Upper lobe of right lung (tissue), 1 donor: ENCODE measurements at regions not wholly inside any gene's neighbourhood (a gene's known extent, or its start where the extent isn't known, plus 50 kb on each side); places are given as distances from the start of the nearest gene placed in this dataset.

Experiments used
- ATAC-seq: fragments of 200-7000 bp; cut with Tn5 transposase; one replicate; pipeline ENCODE4 v1.9.1; 2020; ENCODE audit warnings: mild to moderate bottlenecking, moderate library complexity
- DNase-seq: peaks from one replicate; pipeline ENCODE4 v3.0.0-alpha.2; 2020
- H3K27ac ChIP-seq: fragments of 200-600 bp; one replicate; pipeline ENCODE4 v1.8.0; 2022
- H3K27me3 ChIP-seq: fragments of 200-600 bp; one replicate; pipeline ENCODE4 v1.8.0; 2022; ENCODE audit warnings: mild to moderate bottlenecking
- H3K36me3 ChIP-seq: fragments of 200-600 bp; one replicate; pipeline ENCODE4 v1.8.0; 2022
- H3K4me1 ChIP-seq: fragments of 200-600 bp; one replicate; pipeline ENCODE4 v1.8.0; 2022
- H3K4me3 ChIP-seq: fragments of 200-600 bp; one replicate; pipeline ENCODE4 v1.8.0; 2022; ENCODE audit warnings: mild to moderate bottlenecking
- H3K9me3 ChIP-seq: fragments of 200-600 bp; one replicate; pipeline ENCODE4 v1.8.0; 2022
- intact Hi-C: fragments of 100-400 bp; cut with DNase I; formaldehyde crosslinking; loops from one replicate; pipeline ENCODE4 v1.11.0; 2022
- TF ChIP-seq, protein P1 (sequence below): fragments of 200-600 bp; IDR thresholded peaks from one replicate; pipeline ENCODE4 v1.8.0; 2022; ENCODE audit warnings: antibody characterized with exemption
- donor health status: DM: no; HTN: yes; CAD: no; lungs with severe emphysema.

DNA sequence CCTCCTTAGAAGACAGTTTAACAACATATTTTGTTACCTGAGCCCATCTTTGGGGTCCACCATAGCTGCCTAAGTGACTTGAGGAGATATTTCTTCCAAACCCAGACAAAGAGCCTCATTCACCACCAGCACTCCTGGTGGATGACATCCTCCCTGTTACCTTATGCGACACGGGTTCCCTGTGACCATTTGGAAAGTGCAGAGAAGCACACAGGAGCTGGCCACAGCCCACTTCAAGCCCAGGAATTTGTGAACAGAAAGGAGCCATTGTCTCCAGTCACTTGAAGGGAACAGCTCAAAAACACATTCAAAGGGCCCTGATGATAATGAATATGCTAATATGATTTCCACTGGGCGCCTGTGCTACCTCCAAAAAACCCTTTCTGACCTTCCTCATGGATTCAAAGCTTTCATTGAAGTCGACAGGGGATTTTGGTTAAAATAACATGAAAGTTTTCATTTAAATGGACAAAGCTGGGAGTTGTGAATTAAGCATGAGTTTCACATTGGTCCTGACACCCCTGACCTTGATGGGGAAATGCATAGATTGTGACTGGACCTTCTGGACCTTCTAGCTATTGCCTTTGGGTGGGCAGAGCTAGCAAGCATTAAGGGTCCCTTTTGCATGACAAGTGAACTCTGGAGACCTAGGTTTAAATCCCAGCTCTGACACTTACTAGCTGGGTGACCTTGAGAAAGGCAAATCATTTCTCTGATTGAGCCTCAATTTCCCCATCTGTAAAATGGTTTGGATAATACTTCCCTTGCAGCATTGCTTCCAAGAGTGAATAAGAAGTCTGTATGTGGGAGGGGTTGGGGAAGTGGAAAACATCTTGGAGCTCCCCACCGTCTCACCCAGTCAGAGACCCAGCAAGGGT, 83.3 kb upstream of the SIRPA start:
- H3K4me1 ChIP-seq = peaks cover 43% of the 10 kb centered on the region
- DNase-seq (no peak), ATAC-seq (no peak)
- H3K9me3 ChIP-seq = no peaks in the 10 kb centered on the region
- peak overlapping the region; percentile 44 for H3K27ac ChIP-seq
- H3K27me3 ChIP-seq = no peaks in the 10 kb centered on the region
- H3K36me3 ChIP-seq = no peaks in the 10 kb centered on the region
- intact Hi-C loops = no loop called here
- H3K4me3 ChIP-seq = no peak overlapping the region
- TF ChIP-seq, protein P1, sequence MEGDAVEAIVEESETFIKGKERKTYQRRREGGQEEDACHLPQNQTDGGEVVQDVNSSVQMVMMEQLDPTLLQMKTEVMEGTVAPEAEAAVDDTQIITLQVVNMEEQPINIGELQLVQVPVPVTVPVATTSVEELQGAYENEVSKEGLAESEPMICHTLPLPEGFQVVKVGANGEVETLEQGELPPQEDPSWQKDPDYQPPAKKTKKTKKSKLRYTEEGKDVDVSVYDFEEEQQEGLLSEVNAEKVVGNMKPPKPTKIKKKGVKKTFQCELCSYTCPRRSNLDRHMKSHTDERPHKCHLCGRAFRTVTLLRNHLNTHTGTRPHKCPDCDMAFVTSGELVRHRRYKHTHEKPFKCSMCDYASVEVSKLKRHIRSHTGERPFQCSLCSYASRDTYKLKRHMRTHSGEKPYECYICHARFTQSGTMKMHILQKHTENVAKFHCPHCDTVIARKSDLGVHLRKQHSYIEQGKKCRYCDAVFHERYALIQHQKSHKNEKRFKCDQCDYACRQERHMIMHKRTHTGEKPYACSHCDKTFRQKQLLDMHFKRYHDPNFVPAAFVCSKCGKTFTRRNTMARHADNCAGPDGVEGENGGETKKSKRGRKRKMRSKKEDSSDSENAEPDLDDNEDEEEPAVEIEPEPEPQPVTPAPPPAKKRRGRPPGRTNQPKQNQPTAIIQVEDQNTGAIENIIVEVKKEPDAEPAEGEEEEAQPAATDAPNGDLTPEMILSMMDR = no peak

DNA sequence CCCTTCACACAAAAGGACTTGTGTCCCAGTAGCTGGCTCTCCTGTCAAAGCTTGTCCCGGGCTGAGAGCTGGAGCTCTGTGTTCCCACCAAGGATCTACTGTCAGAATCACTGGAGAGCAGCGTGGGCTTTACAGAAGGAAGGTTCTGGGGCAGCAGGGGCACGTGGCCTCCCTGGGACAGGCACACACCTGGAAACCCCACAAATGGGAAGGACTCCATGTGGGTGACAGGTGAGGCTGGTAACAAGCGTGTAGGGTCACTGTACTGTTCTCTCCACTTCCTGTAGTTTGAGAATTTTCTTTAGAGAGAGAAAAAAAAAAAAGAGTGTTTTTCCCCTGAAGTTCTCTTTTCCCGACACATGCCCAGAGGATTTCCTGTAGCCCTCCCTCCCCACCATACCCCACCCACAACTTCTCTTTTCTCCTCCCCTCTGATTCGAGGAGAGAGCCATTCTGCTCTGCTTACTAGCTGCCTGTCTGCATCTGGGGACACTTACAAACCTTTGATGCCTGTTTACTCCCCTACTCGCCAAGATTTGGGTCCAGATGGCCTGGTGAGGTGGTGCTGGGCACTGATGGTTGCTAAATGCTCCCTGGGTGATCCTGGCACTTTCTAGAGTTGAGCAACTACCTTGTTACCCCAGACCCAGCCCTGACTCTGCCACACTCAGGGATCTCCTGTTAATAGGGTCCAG, 84.1 kb upstream of the SIRPA start:
- no peaks in the 10 kb centered on the region for H3K9me3 ChIP-seq
- TF ChIP-seq, protein P1 = no peak
- H3K27ac ChIP-seq = peak overlapping the region; percentile 44
- H3K36me3 ChIP-seq = no peaks in the 10 kb centered on the region
- DNase-seq (no peak), ATAC-seq (peak; percentile 88)
- peaks cover 36% of the 10 kb centered on the region for H3K4me1 ChIP-seq
- no peak overlapping the region for H3K4me3 ChIP-seq
- H3K27me3 ChIP-seq = no peaks in the 10 kb centered on the region
- intact Hi-C loops = no loop called here

DNA sequence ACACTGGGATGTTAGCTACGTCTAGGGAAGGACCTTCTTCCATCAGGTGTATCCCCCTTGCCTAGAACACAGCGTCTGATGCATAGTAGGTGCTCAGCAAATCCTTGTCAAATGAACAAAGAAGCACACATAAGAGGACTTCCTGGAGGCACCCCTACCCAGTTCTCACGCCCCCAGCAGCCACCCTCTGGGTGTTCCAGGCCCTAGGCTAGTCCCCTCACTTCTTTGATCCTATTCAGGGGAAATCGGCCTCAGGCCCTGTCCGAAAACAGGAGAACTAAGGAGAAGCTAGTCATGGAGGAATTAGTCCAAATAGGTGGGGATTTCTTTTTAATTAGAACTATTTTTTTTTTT, 84.7 kb upstream of the SIRPA start:
- H3K4me3 ChIP-seq = no peak overlapping the region
- H3K27me3 ChIP-seq = no peaks in the 10 kb centered on the region
- peaks cover 36% of the 10 kb centered on the region for H3K4me1 ChIP-seq
- ATAC-seq = no peak
- no peaks in the 10 kb centered on the region for H3K9me3 ChIP-seq
- intact Hi-C loops = no loop called here
- peak overlapping the region; percentile 44 for H3K27ac ChIP-seq
- no peak for DNase-seq
- no peaks in the 10 kb centered on the region for H3K36me3 ChIP-seq
- TF ChIP-seq, protein P1 = no peak

DNA sequence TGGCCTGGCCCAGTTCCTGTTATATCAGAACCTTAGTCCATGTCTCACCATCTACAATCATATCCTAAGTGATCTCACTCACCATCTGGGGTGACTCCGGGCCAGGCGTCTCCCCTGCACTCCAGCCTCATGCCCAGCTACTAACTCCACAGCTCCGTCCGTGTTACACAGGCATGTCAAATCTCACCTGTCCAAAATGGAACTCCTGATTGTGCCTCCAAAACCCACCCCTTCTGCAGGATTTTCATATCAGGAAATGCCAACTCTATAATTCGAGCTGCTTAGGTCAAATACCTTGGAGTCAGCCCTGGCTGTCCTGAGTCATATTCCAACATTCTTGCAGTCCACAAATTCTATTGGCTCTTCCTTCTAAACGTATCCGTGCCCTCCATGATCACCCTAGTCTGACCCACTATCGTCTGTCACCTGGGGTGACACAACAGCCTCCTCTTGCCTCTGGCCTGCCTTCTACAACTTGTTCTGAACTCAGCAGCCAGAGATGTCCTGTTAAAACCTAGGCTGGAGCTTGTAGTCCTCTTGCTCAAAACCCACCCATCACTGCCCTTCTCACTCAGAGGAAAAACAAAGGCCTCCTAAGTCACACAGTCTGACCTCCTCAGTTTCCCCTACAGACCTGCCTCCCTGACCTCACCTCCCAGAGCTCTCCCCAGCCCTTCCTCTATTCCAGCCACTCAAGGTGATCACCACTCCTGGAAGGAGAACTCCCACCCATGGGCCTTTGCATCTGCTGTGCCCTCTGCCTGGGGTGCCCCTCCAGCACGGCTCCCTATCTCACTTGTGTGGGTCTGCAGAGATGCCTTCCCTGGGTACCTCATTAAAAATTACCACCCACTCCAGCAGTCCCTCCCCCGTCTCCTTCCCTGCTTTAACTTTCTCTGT, 85.3 kb upstream of the SIRPA start:
- no peak for ATAC-seq
- intact Hi-C loops = no loop called here
- H3K4me3 ChIP-seq = no peak overlapping the region
- no peak for DNase-seq
- H3K27me3 ChIP-seq = no peaks in the 10 kb centered on the region
- peaks cover 36% of the 10 kb centered on the region for H3K4me1 ChIP-seq
- TF ChIP-seq, protein P1 = no peak
- H3K9me3 ChIP-seq = no peaks in the 10 kb centered on the region
- no peaks in the 10 kb centered on the region for H3K36me3 ChIP-seq
- H3K27ac ChIP-seq = peak overlapping the region; percentile 44

DNA sequence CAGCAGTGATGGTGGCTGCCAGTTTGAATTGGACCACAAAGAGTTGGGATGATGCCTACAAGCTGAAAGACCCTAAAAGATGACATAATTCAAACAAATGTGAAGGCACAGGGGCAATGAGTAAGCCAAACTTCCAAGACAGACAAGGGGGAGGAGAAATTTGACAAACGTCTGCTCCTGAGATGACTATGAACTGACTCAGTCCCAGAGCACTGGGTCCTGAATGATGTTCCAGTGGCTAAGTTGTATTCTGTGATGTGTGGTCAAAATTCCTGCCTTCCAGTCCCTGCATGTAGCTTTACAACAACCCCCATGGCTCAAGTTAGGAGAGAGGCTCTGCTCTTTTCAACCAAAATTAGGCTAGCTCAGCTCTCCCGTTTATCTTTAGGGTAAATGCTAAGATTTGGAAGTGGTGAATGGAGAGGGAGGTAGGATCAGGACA, 86.1 kb upstream of the SIRPA start:
- TF ChIP-seq, protein P1 = no peak
- Histone ChIP-seq H3K27ac (no peak overlapping the region), H3K36me3 (no peaks in the 10 kb centered on the region), H3K4me3 (no peak overlapping the region), H3K27me3 (no peaks in the 10 kb centered on the region), H3K4me1 (peaks cover 38% of the 10 kb centered on the region), H3K9me3 (no peaks in the 10 kb centered on the region)
- no peak for ATAC-seq
- intact Hi-C loops = no loop called here
- no peak for DNase-seq
